Stimulated activated CD4-positive, alpha-beta T cell treated with anti-CD3 and anti-CD28 coated beads, Interleukin-1b, Interleukin-23, amount 100 ng/mL, for 24 hours (primary cell): ENCODE measurements at regions not wholly inside any gene's neighbourhood (a gene's known extent, or its start where the extent isn't known, plus 50 kb on each side); places are given as distances from the start of the nearest gene placed in this dataset.

Experiments
- DNase-seq, 4 experiments: peaks; one replicate each; pipeline ENCODE4 v3.0.0-alpha.2; 2020; ENCODE audit warnings: low read depth in 4 of 4, low spot score in 1 of 4

DNA sequence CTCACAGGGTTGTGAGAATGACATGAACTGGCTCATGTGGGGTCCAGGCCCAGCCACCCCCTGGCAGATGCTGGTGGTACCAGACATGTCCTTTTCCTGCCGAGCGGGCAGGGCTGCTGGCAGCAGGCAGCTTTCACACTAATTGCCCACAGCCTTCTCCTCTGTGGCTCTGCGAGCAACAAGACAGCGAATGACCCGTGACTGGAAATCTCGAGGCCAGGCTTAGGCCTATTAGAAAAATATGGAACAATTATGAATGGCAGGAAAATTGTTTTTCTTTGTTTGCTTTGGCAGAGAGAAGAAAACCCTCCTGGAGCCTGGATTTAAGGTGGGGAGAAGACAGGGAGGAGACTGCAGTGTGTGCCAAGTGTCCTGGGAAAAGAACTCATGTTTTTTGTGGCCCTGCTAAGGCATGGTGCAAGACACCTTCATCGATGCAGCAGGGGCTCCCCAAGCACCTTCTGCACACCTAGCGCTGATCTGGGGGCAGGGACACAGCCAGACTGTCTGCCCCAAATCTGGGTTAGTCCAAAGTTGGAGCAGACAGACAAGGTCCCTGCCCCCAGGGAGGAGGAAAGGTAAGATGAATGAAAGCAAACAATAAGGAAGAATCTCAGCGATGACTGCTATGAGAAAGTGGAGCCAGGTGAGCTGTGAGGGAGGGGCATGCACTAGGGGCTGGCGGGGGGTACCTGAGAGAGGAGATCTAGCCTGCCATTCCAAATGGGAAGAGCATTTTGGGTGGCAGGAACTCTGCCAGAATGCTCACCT, 193.8 kb upstream of the TLE3 start:
- DNase-seq: no peak

DNA sequence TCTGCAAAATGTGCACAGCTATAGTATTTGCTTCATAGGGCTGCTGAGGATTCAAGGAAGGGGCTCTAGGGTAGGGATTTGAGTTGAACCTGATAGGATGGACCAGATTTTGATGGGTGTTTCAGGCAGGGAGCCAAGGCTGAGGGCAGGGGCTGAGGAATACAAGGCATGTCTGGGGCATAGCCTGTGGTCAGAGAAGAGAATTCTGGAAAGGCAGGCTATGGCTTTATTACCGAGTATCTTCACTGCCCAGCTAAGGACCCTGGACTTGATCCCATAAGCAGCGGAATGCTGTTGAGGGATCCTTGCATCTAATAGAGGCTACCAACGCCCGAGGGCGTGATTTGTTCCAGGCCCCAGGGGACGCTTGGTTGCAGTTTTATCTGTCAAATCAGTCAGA, 193.0 kb upstream of the TLE3 start:
- no peak for DNase-seq

DNA sequence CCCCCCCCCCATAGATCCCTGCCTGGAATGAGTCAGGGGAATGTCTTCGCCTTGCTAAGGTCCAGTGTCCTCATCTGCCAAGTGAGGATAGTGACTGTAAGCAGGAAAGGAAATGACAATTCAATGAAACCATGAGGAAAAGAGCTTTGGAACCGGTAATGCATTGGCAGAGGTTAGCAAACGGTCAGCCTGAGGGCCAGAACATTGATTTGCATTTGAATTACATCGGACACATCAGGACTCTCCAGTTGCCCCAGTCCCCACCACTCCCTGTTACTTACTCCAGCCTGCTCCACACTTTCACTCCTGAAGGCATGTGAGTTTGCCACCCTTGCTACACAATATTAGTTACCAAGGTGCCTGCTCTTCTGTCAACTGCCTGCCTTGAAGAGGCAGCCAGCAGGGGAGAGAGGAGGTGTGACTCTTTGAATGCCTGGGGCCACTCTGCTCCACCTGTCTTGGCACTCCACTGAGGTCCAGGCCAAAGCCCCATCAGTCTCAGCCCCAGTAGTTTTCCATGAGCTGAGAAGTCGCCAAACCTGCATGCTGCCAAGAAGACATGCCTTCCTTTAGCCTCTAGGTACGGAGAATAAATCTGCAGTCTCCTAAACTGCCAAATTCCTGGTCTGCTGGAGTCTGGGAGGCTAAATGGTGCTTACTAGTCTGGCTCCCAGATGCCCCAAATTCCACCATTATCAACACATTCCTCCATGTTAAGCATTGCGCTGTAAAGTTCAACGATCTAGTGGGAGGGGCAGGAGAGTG, 191.7 kb upstream of the TLE3 start:
- no peak for DNase-seq

DNA sequence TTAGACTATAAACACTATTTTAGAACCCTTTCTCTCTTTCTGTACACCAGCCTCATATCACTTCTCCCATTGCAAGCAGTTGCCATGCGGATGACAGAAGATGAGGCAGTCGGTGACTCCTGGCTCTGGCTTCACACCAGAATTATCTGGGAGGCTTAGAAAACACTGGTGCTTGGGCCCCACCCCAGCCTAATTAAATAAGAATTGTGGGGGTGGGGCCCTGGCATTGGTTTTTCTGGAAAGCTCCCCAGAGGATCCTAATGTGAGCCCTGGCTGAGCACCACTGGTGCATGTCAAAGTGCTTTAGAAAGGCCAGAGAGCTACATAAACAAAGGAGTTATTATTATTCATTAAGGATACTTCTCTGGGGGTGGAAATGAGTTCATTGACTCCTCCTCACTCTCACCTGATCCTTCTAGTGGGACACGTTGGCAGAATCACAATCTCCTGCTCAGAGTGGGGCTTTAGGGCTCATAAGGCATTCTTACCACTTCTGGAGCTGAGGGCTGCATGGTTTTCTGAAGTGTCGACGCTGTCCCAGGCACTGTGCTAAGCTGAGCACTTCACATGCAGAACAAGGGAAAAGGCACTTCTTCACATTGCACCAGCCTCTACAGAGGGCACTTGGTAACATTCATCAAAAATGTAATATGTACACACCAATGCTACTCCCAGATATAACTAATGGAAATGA, 188.5 kb upstream of the TLE3 start:
- DNase-seq: no peak

DNA sequence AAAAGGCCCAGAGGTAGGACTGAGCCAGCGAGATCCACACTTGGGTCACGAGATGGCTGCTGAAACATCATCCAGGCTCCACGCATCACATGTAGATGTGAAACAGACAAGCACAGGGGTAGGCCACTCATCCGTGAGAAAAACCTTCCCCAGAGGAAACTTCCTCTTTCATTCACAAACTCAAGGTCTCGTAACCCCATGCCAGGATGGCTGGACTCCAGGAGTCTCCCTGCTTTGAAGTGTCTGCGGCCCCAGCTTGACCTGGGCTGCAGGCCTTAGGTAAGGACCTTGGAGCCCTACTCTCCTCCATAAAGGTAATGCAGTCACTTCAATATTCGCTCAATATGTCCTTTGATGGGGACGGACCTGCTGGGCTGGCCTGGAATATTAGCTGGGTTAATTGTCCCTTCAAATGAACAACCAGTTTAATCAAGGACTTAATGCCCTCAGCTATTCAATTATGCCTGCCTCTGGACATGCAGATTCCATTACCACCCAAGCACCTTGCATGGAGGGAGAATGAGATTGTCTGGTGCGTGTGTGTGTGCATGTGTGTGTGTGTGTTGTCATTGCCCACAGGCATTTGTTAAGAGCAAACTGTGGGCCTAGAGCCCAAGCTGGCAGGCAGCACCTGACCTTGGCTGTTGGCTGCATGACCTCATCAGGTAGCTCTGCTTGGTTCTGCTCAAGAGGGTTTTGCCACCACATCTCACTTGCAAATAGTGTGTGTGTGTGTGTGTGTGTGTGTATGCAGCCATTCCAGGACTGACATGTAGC, 186.9 kb upstream of the TLE3 start:
- DNase-seq: no peak

DNA sequence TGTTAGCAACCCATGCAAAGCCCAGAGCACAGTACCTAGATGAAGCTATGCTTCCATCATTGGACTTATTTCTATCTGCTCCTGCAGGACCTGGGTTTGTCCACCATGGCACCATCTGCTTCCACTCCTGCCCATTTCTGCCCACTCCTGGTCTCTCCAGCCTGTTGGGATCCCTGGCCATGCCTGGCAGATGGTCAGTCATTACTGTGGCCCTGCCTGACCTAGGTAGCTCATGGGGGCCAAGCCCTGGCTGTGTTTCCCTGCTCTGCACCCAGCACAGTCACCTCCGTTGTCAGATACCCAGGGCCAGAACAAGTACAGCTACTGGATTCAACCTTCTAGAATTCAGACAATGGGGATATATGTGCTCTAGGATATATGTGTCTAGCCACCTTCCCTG, 185.8 kb upstream of the TLE3 start:
- no peak for DNase-seq

DNA sequence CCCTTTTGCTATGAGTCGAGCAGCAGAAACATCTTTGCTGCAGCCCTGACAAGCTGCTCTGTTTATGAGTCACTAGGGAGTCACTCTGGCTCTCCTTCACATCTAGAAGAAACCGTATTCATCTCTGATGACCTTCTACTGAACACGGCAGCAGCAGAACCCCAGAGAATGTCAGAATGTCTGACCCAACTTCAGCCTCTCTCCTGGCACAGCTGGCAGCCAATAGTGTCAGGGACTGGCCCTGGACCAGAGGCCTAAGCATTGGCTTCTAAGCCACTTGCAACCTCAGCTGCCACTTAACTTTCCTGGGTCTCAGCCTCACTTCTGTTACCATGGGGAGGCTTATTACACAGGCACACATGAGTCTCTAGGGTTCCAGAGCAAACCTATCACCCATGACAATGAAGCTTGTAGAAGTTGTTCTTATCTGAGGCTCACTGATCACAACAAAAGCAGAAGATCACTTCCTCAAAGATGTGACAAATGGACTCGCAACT, 184.1 kb upstream of the TLE3 start:
- no peak for DNase-seq

DNA sequence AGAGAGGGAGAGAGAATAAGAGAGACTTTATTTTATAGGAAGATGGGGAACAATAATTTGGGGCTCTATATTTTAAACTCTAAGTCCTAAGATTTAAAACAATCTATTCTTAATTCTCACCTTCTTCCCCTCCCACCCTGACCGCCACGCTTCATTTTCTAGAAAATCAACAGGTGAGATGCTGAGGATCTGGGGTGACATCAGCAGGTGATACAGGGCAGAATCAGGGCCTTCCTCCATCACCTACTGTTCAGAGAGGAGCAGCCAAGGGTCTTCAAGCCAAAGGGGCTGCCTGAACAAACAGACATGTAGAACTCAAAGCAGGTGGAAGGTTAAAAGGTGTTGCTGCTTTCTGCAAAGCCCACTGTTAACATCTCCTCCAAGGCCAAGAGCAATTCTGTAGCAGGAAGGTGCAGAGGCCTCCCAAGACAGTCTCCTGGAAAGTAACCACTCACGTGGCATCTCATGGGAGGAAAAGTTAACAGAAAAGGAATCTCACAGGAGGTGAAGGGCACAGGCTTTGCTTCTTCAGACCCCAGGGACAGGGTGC, 183.6 kb upstream of the TLE3 start:
- DNase-seq: no peak

DNA sequence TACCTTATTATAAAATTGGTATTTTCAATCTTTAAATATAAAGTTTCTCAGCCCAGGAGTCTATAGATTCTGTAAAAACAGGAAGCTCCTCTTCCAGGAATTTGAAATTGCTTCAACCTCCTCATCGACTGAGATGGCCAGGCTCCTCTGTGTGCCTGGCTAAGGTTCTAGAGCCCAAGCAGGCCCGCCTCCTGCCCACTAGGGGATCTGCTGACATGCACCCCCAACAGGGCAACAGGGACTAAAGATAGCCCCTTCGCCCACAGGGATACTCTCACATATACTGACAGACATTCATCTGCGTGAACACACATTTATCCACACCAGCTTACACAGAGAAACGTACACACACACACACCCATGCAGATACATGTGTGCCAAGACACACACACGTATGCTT, 183.1 kb upstream of the TLE3 start:
- DNase-seq: no peak

DNA sequence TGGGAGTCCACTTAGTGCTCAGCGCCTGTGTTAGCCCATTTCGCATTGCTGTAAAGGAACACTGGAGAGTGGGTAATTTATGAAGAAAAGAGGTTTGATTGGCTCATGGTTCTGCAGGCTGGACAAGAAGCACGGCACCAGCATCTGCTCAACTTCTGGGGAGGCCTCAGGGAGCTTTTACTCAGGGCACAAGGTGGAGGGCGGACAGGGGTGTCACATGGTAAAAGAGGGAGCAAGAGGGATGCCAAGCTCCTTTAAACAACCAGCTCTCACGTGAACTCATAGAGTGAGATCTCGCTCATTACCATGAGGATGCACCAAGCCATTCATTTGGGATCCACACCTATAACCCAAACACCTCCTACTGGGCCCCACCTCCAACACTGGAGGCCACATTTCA, 181.4 kb upstream of the TLE3 start:
- DNase-seq: no peak

DNA sequence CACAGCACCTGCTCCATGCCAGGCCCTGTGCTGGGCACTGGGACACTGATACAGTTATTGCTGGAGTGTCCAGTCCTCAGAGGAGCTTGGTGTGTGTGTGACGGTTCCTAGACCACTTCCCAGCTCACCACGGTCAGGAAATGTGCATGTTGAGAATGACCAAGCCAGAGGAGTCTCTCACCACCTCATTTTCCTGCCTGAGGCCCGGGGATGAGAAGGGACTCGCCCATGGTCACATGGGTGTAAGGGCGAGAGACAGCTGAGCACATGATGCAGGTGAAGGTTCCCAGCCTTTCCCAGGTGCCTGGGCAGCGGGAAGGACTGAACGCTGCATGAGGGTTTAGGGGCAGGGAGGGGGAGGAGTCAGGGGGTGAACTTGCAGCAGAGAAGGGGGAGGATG, 180.9 kb upstream of the TLE3 start:
- no peak for DNase-seq

DNA sequence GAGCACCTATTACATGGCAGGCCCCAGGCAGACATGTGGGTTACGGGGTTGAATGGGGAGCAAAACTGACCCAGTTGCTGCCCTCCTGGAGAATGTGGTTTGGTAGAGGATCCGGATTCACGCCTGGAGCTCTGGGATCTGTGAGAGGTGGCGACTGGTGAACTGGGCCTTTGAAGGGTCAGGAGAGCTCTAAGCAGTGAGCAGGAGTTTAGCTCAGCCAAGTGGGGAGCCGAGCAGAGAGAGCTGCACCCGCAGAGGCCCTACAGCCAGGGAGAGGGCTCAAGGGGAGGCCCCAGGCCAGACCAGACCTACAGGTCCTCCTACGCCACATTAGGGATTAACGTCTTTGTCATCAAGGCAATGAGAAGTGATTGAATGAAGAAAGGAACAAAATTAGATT, 179.8 kb upstream of the TLE3 start:
- DNase-seq: no peak

DNA sequence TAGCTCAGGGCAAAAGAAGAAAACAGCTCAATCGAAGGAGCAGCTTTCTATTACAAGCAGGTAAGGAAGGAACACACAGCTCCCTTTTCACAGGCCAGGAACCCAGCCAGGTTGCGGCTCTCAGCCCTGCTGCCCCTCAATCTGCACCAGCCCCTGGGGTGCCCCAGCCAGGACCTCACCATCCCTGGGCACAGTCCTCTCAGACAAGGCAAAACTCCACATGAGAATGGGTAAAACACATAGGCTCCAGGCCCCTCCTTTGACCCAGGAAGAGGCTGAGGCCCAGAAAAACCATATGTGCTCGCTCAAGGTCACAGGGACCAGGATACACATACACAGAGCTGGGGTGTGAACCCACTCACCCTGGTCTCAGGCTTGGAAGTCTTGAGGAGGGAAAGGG, 178.7 kb upstream of the TLE3 start:
- DNase-seq: no peak

DNA sequence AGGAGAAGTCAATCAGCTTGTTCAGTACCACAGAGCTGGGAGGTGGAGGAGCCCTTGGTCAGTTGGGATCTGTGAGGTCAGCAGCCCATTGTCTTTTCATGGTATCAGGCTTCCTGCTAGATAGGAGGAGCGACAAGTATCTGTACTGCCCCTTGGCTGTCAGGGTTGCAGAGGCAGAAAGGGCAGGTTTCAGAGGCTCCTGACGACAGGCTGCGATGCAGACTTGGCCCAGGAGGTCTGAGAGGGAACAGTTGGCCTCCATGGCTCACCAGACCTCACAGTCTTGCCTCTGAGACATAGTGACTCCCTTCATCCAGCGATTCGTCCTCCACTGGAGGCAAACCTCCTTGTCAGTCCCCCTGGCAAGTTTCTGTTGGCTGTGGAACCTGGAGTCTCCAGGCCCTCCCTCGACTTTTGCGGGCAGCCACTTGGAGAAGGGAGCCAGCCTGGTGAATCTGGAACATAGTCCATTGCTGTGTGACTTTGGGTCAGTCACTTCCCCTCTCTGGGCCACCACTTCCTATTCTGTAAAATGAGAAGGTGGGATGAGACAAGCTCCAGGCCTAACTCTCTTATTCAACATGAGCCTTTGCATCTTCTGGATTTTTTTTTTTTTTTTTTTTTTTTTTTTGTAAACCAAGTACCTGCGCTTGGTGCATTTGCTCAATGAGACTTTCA, 177.9 kb upstream of the TLE3 start:
- DNase-seq: no peak

DNA sequence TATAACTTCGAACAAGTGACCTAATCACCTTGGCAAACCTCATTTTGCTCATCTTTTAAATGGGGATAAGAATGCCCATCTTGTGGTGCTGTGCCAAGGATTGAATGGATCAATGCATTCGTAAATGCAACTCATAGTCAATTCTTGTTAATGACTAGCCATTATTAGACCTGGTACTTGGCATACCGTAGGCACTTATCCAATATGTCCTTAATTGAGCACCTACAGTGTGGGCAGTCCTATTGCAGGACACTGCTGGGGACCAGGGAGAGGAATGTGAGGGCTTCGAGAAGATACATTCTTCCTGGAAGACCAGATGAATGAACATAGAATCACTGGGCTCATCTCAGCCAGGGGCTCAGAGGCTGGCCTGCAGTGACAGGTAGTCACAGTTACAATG, 177.2 kb upstream of the TLE3 start:
- no peak for DNase-seq

DNA sequence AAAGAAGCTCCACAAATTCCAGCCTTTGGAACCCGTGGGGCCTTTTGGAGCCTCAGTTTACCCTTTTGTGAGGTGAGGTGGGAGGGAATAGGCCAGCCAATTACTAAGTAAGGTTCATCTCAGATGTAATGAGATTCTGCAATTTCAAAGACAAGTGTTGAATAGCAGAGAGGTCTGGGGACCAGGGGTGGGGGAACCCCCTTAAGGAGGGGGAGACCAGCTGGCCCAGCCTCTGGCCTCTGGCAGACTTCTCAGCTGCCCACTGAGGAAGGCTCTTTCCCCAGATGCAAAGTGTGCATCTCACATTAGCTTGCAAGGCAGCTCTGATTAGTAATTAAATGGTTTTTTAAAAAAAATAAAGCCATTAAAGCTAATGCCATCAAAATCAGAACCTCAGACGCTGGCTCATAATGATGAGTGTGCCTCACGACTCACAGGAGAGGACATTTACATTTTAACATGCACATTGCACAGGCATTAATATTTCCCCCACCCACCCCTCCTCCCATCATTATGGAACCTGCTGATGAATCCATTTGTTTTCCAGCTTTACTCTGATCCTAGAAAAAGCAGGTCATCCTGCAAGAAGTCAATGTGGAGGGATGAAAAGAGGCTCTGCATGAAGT, 176.7 kb upstream of the TLE3 start:
- DNase-seq: no peak

DNA sequence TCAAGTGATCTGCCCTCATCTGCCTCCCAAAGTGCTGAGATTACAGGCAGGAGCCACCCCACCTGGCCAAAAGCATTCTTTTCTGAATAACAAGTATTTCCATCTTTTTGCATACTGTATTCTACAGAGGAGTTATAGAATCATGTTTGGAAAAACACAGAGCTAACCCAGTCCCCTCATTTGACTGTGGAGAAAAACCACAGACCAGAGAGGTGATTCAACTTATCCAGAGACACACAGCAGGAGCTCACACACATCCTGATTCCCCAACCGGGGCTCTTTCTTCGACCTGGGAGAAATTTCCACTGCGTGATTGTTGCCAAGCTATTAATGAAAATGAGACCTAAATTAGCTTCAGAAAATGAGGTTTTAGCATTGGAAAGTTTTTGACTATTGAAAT, 176.1 kb upstream of the TLE3 start:
- no peak for DNase-seq

DNA sequence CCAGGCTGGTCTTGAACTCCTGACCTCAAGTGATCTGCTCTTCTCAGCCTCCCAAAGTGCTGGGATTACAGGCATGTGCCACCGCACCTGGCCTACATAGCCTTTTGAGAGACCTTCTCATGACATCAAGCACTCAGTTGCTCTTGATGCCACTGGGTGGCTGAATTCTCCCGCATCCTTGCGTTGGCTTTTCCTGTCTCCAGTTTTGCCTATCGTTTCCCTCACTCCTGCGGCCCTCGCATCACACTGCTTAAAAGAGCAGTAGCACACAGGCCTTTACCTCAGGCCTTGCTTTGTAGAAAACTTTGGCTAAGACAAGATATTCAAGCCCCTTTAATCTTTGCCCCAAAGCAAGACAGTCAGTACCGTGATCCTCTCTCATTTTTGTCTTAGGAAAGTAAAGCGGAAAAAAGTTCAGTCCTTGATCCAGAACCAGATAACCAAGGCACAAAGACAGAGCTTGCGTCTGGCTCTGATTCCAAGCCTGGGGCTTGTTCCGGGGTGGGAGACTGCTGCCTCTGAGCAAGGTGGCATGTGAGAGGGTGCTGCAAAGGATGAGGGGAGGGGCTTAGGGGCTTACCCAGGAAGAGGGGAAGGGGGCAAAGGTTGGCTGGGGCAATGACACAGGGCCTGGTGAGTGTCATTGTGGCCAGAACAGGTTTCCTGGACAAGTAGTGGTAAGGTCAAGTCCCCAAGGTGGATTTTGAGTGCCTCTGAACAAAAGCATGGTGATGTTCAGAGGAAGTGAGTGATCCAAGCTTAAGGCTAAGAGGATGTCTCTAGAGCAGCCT, 175.0 kb upstream of the TLE3 start:
- no peak for DNase-seq

DNA sequence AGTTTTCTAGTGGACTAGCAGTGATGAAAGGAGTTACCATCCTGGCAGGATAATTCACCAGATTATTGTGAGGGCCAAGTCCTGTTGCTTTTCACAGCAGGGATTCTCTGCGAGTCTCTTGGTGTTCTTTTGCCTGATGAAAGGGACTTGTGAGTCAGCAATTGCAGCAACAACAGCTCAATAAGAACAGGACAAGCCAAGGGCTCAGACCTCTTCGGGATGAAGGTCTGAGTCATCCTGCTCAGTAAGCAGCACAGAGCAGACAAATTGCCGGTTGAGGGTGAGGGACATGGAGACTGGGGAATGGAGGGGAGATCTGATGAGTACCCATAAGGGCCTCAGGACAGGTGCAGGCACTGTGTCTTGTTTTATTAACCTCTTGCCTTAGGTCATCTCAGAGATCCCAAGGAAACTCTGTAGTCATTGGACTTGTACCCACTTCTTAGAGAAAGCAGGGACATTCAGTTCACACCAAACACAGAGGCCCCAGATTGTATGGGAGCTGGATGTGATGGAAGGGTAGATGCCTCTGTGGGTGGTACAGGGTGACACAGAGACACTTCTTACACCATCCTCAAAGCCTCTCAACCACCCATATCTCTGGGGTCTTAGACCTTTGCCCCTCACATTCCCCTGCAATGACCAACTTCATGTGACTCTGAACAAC, 173.8 kb upstream of the TLE3 start:
- no peak for DNase-seq
